Liver (tissue), 7 donors: ENCODE measurements at regions not wholly inside any gene's neighbourhood (a gene's known extent, or its start where the extent isn't known, plus 50 kb on each side); places are given as distances from the start of the nearest gene placed in this dataset.

ENCODE experiments used
- DNase-seq: peaks from one replicate; pipeline ENCODE4 v3.0.0-alpha.2; 2017; ENCODE audit warnings: low spot score
- H3K27ac ChIP-seq, 2 donors: one replicate each; pipeline ENCODE4 v1.7.0; 2013; ENCODE audit warnings: inconsistent platforms in 2 of 2, low read length in 2 of 2, control low read depth in 1 of 2, low read depth in 1 of 2, mild to moderate bottlenecking in 1 of 2
- H3K27me3 ChIP-seq, 4 donors: one replicate each; pipeline versions ENCODE4 v1.6.1 to v1.7.0; 2013; ENCODE audit warnings: low read length in 3 of 4, inconsistent platforms in 1 of 4, mild to moderate bottlenecking in 1 of 4, moderate library complexity in 1 of 4; ENCODE audit not compliant: control insufficient read depth in 4 of 4, insufficient read depth in 4 of 4
- H3K36me3 ChIP-seq, 4 donors: one replicate each; pipeline versions ENCODE4 v1.6.1 to v1.7.0; 2013; ENCODE audit warnings: low read length in 3 of 4, mild to moderate bottlenecking in 3 of 4, low read depth in 1 of 4, moderate library complexity in 1 of 4; ENCODE audit not compliant: control insufficient read depth in 4 of 4, insufficient read depth in 3 of 4
- H3K4me1 ChIP-seq, 4 donors: one replicate each; pipeline versions ENCODE4 v1.6.1 to v1.7.0; 2013; ENCODE audit warnings: low read length in 3 of 4, mild to moderate bottlenecking in 3 of 4, moderate library complexity in 1 of 4; ENCODE audit not compliant: control insufficient read depth in 4 of 4, insufficient read depth in 4 of 4
- H3K4me3 ChIP-seq, 3 donors: one replicate each; pipeline versions ENCODE4 v1.6.1 to v1.7.0; 2013; ENCODE audit warnings: low read length in 3 of 3, control low read depth in 1 of 3, low read depth in 1 of 3, mild to moderate bottlenecking in 1 of 3
- H3K9ac ChIP-seq, 2 donors: one replicate each; pipeline ENCODE4 v1.7.0; 2013; ENCODE audit warnings: low read length in 2 of 2, mild to moderate bottlenecking in 2 of 2, moderate library complexity in 2 of 2, control low read depth in 1 of 2, low read depth in 1 of 2
- H3K9me3 ChIP-seq, 4 donors: one replicate each; pipeline versions ENCODE4 v1.6.1 to v1.7.0; 2013; ENCODE audit warnings: low read length in 3 of 4; ENCODE audit not compliant: control insufficient read depth in 4 of 4
- EGR1 ChIP-seq, 2 donors: IDR thresholded peaks; 2 replicates each; pipeline ENCODE4 v1.6.1; 2016 to 2018; ENCODE audit warnings: antibody characterized with exemption in 2 of 2, low read depth in 2 of 2
- FOXA1 ChIP-seq: IDR thresholded peaks from 2 replicates; pipeline ENCODE4 v1.6.1; 2016; ENCODE audit warnings: antibody characterized with exemption
- FOXA2 ChIP-seq: IDR thresholded peaks from 2 replicates; pipeline ENCODE4 v1.6.1; 2016; ENCODE audit warnings: antibody characterized with exemption
- GABPA ChIP-seq, 2 donors: IDR thresholded peaks in 1 of 2; conservative IDR thresholded peaks in 1 of 2; 2 replicates each; pipeline ENCODE4 v1.6.1; 2016; ENCODE audit warnings: antibody characterized with exemption in 2 of 2, mild to moderate bottlenecking in 1 of 2, moderate library complexity in 1 of 2
- HNF4A ChIP-seq, 2 donors: conservative IDR thresholded peaks; 2 replicates each; pipeline ENCODE4 v1.6.1; 2016; ENCODE audit warnings: antibody characterized with exemption in 2 of 2, mild to moderate bottlenecking in 2 of 2
- HNF4G ChIP-seq: IDR thresholded peaks from 2 replicates; pipeline ENCODE4 v1.6.1; 2016; ENCODE audit warnings: antibody characterized with exemption
- MAX ChIP-seq: IDR thresholded peaks from 2 replicates; pipeline ENCODE4 v1.6.1; 2016; ENCODE audit warnings: antibody characterized with exemption
- RAD21 ChIP-seq, 2 donors: IDR thresholded peaks; 2 replicates each; pipeline ENCODE4 v1.6.1; 2016; ENCODE audit warnings: antibody characterized with exemption in 2 of 2, mild to moderate bottlenecking in 2 of 2
- REST ChIP-seq: IDR thresholded peaks from 2 replicates; pipeline ENCODE4 v1.6.1; 2016; ENCODE audit warnings: antibody characterized with exemption, mild to moderate bottlenecking
- SP1 ChIP-seq: IDR thresholded peaks from 2 replicates; pipeline ENCODE4 v1.6.1; 2018; ENCODE audit warnings: antibody characterized with exemption, mild to moderate bottlenecking
- YY1 ChIP-seq: IDR thresholded peaks from 2 replicates; pipeline ENCODE4 v1.6.1; 2016; ENCODE audit warnings: antibody characterized with exemption, mild to moderate bottlenecking
- WGBS: extraction: QIAGEN DNeasy Blood & Tissue Kit; methylation state at CpG from one replicate; pipeline ENCODE4 v1.1.7; 2013; 5-methylcytosine and 5-hydroxymethylcytosine counted together
- TF ChIP-seq, protein P1 (sequence below): IDR thresholded peaks from 2 replicates; pipeline ENCODE4 v1.6.1; 2016; ENCODE audit warnings: antibody characterized with exemption
- donor health status: healthy.
- donor health status: healthy.
- donor health status: healthy.
- donor health status: healthy.

DNA sequence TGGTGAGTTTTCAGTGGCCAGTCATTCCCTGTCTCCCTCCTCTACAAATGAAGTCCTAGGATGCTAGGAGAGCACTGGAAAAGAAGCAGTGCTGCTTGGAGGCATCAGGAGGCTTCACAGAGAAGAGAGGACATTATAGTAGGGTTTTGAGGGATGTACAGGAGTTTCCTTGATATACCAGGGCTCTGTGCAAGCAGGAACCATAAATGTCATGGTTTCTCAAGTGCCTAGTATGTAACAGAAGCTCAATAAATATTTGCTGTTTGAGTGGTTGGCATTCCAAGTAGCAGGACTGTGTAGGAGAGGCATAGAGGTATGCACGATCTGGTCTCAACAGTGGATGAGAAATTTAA is 133.5 kb upstream of the WNT4 start:
- Histone ChIP-seq H3K36me3 (no peaks in the 10 kb centered on the region), H3K27me3 (peaks cover 0 to 7% (median 1%) of the 10 kb centered on the region in 4 donors), H3K27ac (no peak overlapping the region), H3K4me3 (no peak overlapping the region), H3K4me1 (no peaks in the 10 kb centered on the region), H3K9me3 (no peaks in the 10 kb centered on the region), H3K9ac (no peak overlapping the region)
- WGBS: 65% methylated on average over 1 of the region's 1 CpG
- TF ChIP-seq REST (no peak), YY1 (no peak)
- no peak for DNase-seq

GRCh38 chr1:22277662-22278061 is 134.8 kb upstream of the WNT4 start:
- peaks cover 0 to 5% (median 1%) of the 10 kb centered on the region in 4 donors for H3K27me3 ChIP-seq
- no peak overlapping the region for H3K4me3 ChIP-seq
- H3K9me3 ChIP-seq: no peaks in the 10 kb centered on the region
- no peak overlapping the region for H3K27ac ChIP-seq
- TF ChIP-seq RAD21 (IDR thresholded peaks at IDR 0.05) (no peak), YY1 (no peak), SP1 (no peak), HNF4G (no peak), GABPA (IDR thresholded peaks at IDR 0.05 in 1 of 2, conservative IDR thresholded peaks at IDR 0.05 in 1 of 2) (no peak), HNF4A (conservative IDR thresholded peaks at IDR 0.05) (no peak)
- TF ChIP-seq, protein P1, sequence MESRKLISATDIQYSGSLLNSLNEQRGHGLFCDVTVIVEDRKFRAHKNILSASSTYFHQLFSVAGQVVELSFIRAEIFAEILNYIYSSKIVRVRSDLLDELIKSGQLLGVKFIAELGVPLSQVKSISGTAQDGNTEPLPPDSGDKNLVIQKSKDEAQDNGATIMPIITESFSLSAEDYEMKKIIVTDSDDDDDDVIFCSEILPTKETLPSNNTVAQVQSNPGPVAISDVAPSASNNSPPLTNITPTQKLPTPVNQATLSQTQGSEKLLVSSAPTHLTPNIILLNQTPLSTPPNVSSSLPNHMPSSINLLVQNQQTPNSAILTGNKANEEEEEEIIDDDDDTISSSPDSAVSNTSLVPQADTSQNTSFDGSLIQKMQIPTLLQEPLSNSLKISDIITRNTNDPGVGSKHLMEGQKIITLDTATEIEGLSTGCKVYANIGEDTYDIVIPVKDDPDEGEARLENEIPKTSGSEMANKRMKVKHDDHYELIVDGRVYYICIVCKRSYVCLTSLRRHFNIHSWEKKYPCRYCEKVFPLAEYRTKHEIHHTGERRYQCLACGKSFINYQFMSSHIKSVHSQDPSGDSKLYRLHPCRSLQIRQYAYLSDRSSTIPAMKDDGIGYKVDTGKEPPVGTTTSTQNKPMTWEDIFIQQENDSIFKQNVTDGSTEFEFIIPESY: no peak
- DNase-seq: no peak
- H3K4me1 ChIP-seq: no peaks in the 10 kb centered on the region
- WGBS: 89% methylated on average over 10 of the region's 10 CpGs
- no peaks in the 10 kb centered on the region for H3K36me3 ChIP-seq
- no peak overlapping the region for H3K9ac ChIP-seq

DNA sequence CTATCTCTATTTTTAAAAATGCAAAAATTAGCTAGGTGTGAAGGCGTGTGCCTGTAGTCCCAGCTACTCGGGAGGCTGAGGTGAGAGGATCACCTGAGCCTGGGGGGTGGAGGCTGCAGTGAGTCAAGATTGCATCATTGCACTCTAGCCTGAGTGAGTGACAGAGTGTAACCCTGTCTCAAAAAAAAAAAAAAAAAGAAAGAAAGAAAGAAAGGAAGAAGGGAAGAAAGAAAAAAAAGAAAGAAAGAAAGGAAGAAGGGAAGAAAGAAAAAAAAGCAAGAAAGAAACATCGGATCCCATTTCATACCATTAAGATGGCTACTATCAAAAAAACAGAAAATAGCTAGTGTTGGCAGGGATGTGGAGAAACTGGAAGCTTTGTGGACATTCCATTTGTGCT is 136.8 kb upstream of the WNT4 start:
- H3K27me3 ChIP-seq: peaks cover 0 to 5% (median 1%) of the 10 kb centered on the region in 4 donors
- H3K36me3 ChIP-seq: no peaks in the 10 kb centered on the region
- DNase-seq: no peak
- 92% methylated on average over 3 of the region's 3 CpGs for WGBS
- TF ChIP-seq HNF4A (conservative IDR thresholded peaks at IDR 0.05): no peak
- H3K4me1 ChIP-seq: no peaks in the 10 kb centered on the region
- H3K27ac ChIP-seq: no peak overlapping the region
- H3K4me3 ChIP-seq: no peak overlapping the region
- H3K9ac ChIP-seq: no peak overlapping the region
- no peaks in the 10 kb centered on the region for H3K9me3 ChIP-seq

DNA sequence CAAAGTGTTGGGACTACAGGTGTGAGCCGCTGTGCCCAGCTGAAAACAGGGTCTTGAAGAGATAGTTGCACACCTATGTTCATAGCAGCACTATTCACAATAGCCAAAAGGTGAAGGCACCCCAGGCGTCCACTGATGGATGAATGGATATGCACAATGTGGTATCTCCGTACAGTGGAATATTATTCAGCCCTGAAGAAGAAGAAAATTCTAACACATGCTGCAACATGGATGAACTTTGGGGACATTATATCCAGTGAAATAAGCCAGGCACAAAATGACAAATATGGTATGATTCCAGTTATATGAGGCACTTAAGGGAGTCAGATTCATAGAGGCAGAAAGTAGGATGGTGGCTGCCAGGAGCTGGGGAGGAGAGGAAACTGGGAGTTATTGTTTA is 137.6 kb upstream of the WNT4 start:
- Histone ChIP-seq H3K27me3 (peaks cover 0 to 3% (median 1%) of the 10 kb centered on the region in 4 donors), H3K4me3 (no peak overlapping the region), H3K36me3 (no peaks in the 10 kb centered on the region), H3K9me3 (no peaks in the 10 kb centered on the region), H3K27ac (no peak overlapping the region), H3K9ac (no peak overlapping the region), H3K4me1 (no peaks in the 10 kb centered on the region)
- DNase-seq: no peak
- 90% methylated on average over 3 of the region's 3 CpGs for WGBS
- TF ChIP-seq MAX (no peak), RAD21 (IDR thresholded peaks at IDR 0.05) (no peak), GABPA (IDR thresholded peaks at IDR 0.05 in 1 of 2, conservative IDR thresholded peaks at IDR 0.05 in 1 of 2) (no peak), FOXA1 (no peak), FOXA2 (no peak), HNF4G (no peak), EGR1 (IDR thresholded peaks at IDR 0.05; ENCODE audit: low read depth in 2 of 2) (no peak), REST (no peak), SP1 (no peak)
